Gastroesophageal sphincter (tissue), 4 donors: ENCODE measurements at regions not wholly inside any gene's neighbourhood (a gene's known extent, or its start where the extent isn't known, plus 50 kb on each side); places are given as distances from the start of the nearest gene placed in this dataset.

Experiments used
- ATAC-seq: fragments of 150-250 bp; one replicate; pipeline ENCODE4 v1.9.1; 2016; ENCODE audit warnings: mild to moderate bottlenecking, moderate library complexity
- H3K27ac ChIP-seq, 4 donors: fragments of 200-600 bp; sonication (generic) in 3 of 4; 1 replicate in 3 of 4; 2 replicates in 1 of 4; pipeline ENCODE4 v1.5.1; 2016 to 2019
- H3K27me3 ChIP-seq: fragments of 200-600 bp; sonication (generic); one replicate; pipeline ENCODE4 v1.5.1; 2019
- H3K36me3 ChIP-seq, 2 donors: fragments of 200-600 bp; sonication (generic); one replicate each; pipeline ENCODE4 v1.5.1; 2019; ENCODE audit warnings: control low read depth in 1 of 2
- H3K4me1 ChIP-seq, 3 donors: fragments of 200-600 bp; sonication (generic); 1 replicate in 2 of 3; 2 replicates in 1 of 3; pipeline ENCODE4 v1.5.1; 2016 to 2019; ENCODE audit warnings: control low read depth in 2 of 3
- H3K4me3 ChIP-seq, 2 donors: fragments of 200-600 bp; sonication (generic); one replicate each; pipeline ENCODE4 v1.5.1; 2019; ENCODE audit warnings: mild to moderate bottlenecking in 1 of 2, moderate library complexity in 1 of 2
- H3K9me3 ChIP-seq, 3 donors: fragments of 200-600 bp; sonication (generic); one replicate each; pipeline ENCODE4 v1.5.1; 2017 to 2019; ENCODE audit warnings: control low read depth in 2 of 3
- CTCF ChIP-seq, 4 experiments: fragments of 200-600 bp in 2 of 4; fragments of 450-650 bp in 2 of 4; sonication (generic) in 1 of 4; IDR thresholded peaks; one replicate each; pipeline ENCODE4 v1.5.1; 2017 to 2019; ENCODE audit warnings: antibody characterized with exemption in 4 of 4, mild to moderate bottlenecking in 2 of 4, moderate library complexity in 2 of 4
- EP300 ChIP-seq: sonication (generic); formaldehyde crosslinking; IDR thresholded peaks from one replicate; pipeline ENCODE4 v1.6.1; 2017; ENCODE audit warnings: antibody characterized with exemption, mild to moderate bottlenecking
- POLR2A ChIP-seq, 2 donors: fragments of 450-650 bp; IDR thresholded peaks; one replicate each; pipeline ENCODE4 v1.6.1; 2017; ENCODE audit warnings: antibody characterized with exemption in 2 of 2, mild to moderate bottlenecking in 2 of 2, moderate library complexity in 1 of 2
- POLR2AphosphoS5 ChIP-seq: sonication (generic); formaldehyde crosslinking; IDR thresholded peaks from one replicate; pipeline ENCODE4 v1.6.1; 2017; ENCODE audit warnings: antibody characterized with exemption
- WGBS, 2 donors: methylation state at CpG; one replicate each; pipeline ENCODE4 v1.1.5; 2018; ENCODE audit warnings: low coverage in 1 of 2; 5-methylcytosine and 5-hydroxymethylcytosine counted together

- H3K4me1 ChIP-seq = peaks cover 0 to 7% (median 0%) of the 10 kb centered on the region in 3 donors
- no peaks in the 10 kb centered on the region for H3K27me3 ChIP-seq
- no peak for ATAC-seq
- no peak overlapping the region for H3K27ac ChIP-seq
- WGBS, 2 donors = 60 to 61% methylated on average over 6 of the region's 6 CpGs
- H3K36me3 ChIP-seq = no peaks in the 10 kb centered on the region
- TF ChIP-seq POLR2A (IDR thresholded peaks at IDR 0.05) (no peak), CTCF (IDR thresholded peaks at IDR 0.05) (no peak), EP300 (no peak), POLR2AphosphoS5 (no peak)
- no peak overlapping the region for H3K4me3 ChIP-seq
- no peaks in the 10 kb centered on the region for H3K9me3 ChIP-seq
Measured at GRCh38 chr2:39608686-39609441, 56.9 kb upstream of the TMEM178A start.

GRCh38 chr2:39609917-39610316 is 55.8 kb upstream of the TMEM178A start:
- no peak for TF ChIP-seq EP300
- no peak for TF ChIP-seq CTCF (IDR thresholded peaks at IDR 0.05)
- TF ChIP-seq POLR2AphosphoS5 = no peak
- TF ChIP-seq POLR2A (IDR thresholded peaks at IDR 0.05) = no peak
- 80 to 97% methylated on average over 1 to 2 of the region's 2 CpGs for WGBS, 2 donors
- no peak overlapping the region for H3K4me3 ChIP-seq
- no peak overlapping the region for H3K27ac ChIP-seq
- no peaks in the 10 kb centered on the region for H3K27me3 ChIP-seq
- no peaks in the 10 kb centered on the region for H3K36me3 ChIP-seq
- H3K4me1 ChIP-seq = peaks cover 0 to 7% (median 0%) of the 10 kb centered on the region in 3 donors
- H3K9me3 ChIP-seq = no peaks in the 10 kb centered on the region
- ATAC-seq = no peak

GRCh38 chr2:39615675-39616074 is 50.0 kb upstream of the TMEM178A start:
- ATAC-seq = no peak
- Histone ChIP-seq H3K27ac (no peak overlapping the region), H3K27me3 (no peaks in the 10 kb centered on the region), H3K36me3 (no peaks in the 10 kb centered on the region), H3K4me3 (no peak overlapping the region), H3K4me1 (peaks cover 0 to 11% (median 2%) of the 10 kb centered on the region in 3 donors), H3K9me3 (no peaks in the 10 kb centered on the region)
- 40% methylated on average over 1 of the region's 1 CpG; no CpG with 5 or more reads in 1 of the 2 donors for WGBS, 2 donors
- no peak for TF ChIP-seq POLR2AphosphoS5
- no peak for TF ChIP-seq POLR2A (IDR thresholded peaks at IDR 0.05)
- no peak for TF ChIP-seq CTCF (IDR thresholded peaks at IDR 0.05)
- TF ChIP-seq EP300 = no peak
